OCI-LY7 (cell line): ENCODE measurements at regions not wholly inside any gene's neighbourhood (a gene's known extent, or its start where the extent isn't known, plus 50 kb on each side); places are given as distances from the start of the nearest gene placed in this dataset.

ENCODE experiments used
- BruUV-seq: library from RNA; stranded (reverse); fragments of 400-500 nt; replicated peaks from 2 replicates; lab custom pipeline; 2021; lab: Mats Ljungman, UMichigan
- CTCF ChIA-PET: fragments of 300-600 bp; sonication (Branson Sonifier 250); formaldehyde crosslinking; loops from one replicate; lab custom pipeline; 2022; ENCODE audit warnings: antibody characterized with exemption; ENCODE audit not compliant: unreplicated experiment; lab: Charles Lee
- POLR2A ChIA-PET: fragments of 300-600 bp; sonication (Branson Sonifier 250); formaldehyde crosslinking; loops from one replicate; lab custom pipeline; 2022; ENCODE audit warnings: antibody characterized with exemption; lab: Charles Lee
- DNase-seq: peaks from one replicate; pipeline ENCODE4 v3.0.0-alpha.2; 2015; ENCODE audit warnings: low spot score
- H2AFZ ChIP-seq: fragments of 200-600 bp; sonication (generic), shearing (Covaris generic); 2 replicates; pipeline ENCODE4 v1.6.1; 2014; ENCODE audit warnings: mild to moderate bottlenecking, antibody characterized with exemption, low read length, moderate library complexity
- H3K27ac ChIP-seq: fragments of 200-600 bp; sonication (generic); 2 replicates; pipeline ENCODE4 v1.5.1; 2014; ENCODE audit warnings: mixed run types, low read depth, mild to moderate bottlenecking, moderate library complexity, low read length, inconsistent platforms; ENCODE audit not compliant: poor library complexity, severe bottlenecking
- H3K36me3 ChIP-seq: fragments of 200-600 bp; sonication (generic); 2 replicates; pipeline ENCODE4 v1.6.1; 2014; ENCODE audit warnings: mild to moderate bottlenecking, antibody characterized with exemption, low read length, moderate library complexity, mixed read lengths; ENCODE audit not compliant: insufficient read depth
- H3K4me1 ChIP-seq: fragments of 200-600 bp; sonication (generic); 2 replicates; pipeline ENCODE4 v1.5.1; 2014; ENCODE audit warnings: mild to moderate bottlenecking, low read length; ENCODE audit not compliant: insufficient read depth, poor library complexity, severe bottlenecking
- H3K4me2 ChIP-seq: fragments of 200-600 bp; sonication (generic); 2 replicates; pipeline ENCODE4 v1.6.1; 2014; ENCODE audit warnings: mild to moderate bottlenecking, low read length
- H3K4me3 ChIP-seq: fragments of 200-600 bp; sonication (generic); 2 replicates; pipeline ENCODE4 v1.5.1; 2014; ENCODE audit warnings: mild to moderate bottlenecking, low read depth, low read length; ENCODE audit not compliant: poor library complexity, severe bottlenecking
- H3K79me2 ChIP-seq: fragments of 200-600 bp; sonication (generic); 2 replicates; pipeline ENCODE4 v1.6.1; 2016; ENCODE audit warnings: low read depth, mild to moderate bottlenecking, low read length, moderate library complexity, mixed read lengths; ENCODE audit not compliant: insufficient read depth
- H3K9me2 ChIP-seq: fragments of 200-600 bp; sonication (generic); 2 replicates; pipeline ENCODE4 v1.6.1; 2016; ENCODE audit warnings: mild to moderate bottlenecking, low read length, mixed read lengths; ENCODE audit not compliant: insufficient read depth
- H3K9me3 ChIP-seq: fragments of 200-600 bp; sonication (generic); 2 replicates; pipeline ENCODE4 v1.6.1; 2014; ENCODE audit warnings: mild to moderate bottlenecking, mixed run types, low read length, mixed read lengths
- H4K20me1 ChIP-seq: fragments of 200-600 bp; sonication (generic); 2 replicates; pipeline ENCODE4 v1.6.1; 2014; ENCODE audit warnings: mild to moderate bottlenecking, antibody characterized with exemption, low read length, moderate library complexity, mixed read lengths; ENCODE audit not compliant: insufficient read depth
- CTCF ChIP-seq: fragments of 200-600 bp; sonication (generic); conservative IDR thresholded peaks from 2 replicates; pipeline ENCODE4 v1.5.1; 2014; ENCODE audit warnings: mild to moderate bottlenecking, antibody characterized with exemption, low read length, moderate library complexity, mixed read lengths
- EZH2phosphoT487 ChIP-seq: fragments of 200-600 bp; sonication (generic); IDR thresholded peaks from 2 replicates; pipeline ENCODE4 v1.6.1; 2018; ENCODE audit warnings: low read depth, borderline replicate concordance, mild to moderate bottlenecking, mixed run types, antibody characterized with exemption, low read length, moderate library complexity, mixed read lengths
- intact Hi-C: fragments of 100-400 bp; cut with micrococcal nuclease; formaldehyde crosslinking; loops from one replicate; pipeline ENCODE4 v1.10.0; 2022; ENCODE audit not compliant: unreplicated experiment

DNA sequence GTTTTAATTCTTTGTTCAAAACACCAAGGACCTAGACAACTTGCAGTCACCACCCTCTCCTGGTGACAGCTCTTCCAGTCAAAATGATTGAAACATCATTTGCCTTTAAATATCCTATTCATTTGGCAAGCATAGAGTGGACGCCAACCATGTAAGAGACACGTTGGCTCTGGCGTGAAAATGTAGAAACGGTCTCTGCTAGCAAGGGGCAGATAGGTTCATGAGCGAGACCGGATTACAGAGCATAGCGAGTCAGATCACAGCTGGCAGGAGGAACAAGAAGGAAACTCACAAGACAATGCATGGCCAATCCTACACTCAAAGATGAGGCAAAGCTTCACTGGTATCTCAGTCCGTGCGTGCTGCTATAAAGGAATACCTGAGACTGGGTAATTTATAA is 759.5 kb downstream of the UQCRFS1 start:
- DNase-seq = no peak

DNA sequence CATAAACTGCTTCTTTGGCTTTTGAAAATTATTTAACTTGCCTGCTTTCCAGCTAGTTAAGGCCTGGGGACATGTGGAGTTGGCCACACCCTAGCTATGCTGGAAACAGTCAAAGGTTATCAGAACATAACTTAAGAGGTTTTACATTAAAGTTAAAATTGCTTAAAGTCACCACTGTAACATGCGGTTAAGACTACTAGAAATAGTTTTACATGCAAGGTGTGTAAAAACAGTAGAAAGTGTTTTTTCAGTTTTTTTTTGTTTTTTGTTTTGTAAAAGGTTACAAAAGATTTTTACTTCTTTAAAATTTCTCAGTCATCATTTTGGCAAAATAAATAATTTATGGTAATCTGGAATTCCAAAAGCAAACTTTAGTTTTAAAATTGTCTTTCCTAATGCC is 763.1 kb downstream of the UQCRFS1 start:
- ChIA-PET CTCF (no interaction called here), POLR2A (interaction anchor here (0.7 kb wide), 1 partner anchor 10 kb away, joined by 3 read pairs; no protein-coding TSS in a partner anchor)
- BruUV-seq = no TSS peak
- H3K4me1 ChIP-seq = no peaks in the 10 kb centered on the region
- intact Hi-C loops = no loop called here
- H3K4me2 ChIP-seq = no peak overlapping the region
- TF ChIP-seq CTCF (no peak), EZH2phosphoT487 (no peak)
- H3K9me3 ChIP-seq = no peaks in the 10 kb centered on the region
- no peaks in the 10 kb centered on the region for H3K36me3 ChIP-seq
- no peak overlapping the region for H2AFZ ChIP-seq
- DNase-seq = no peak
- H3K9me2 ChIP-seq = no peaks in the 10 kb centered on the region
- H3K27ac ChIP-seq = no peak overlapping the region
- no peak overlapping the region for H3K4me3 ChIP-seq
- no peaks in the 10 kb centered on the region for H3K79me2 ChIP-seq
- no peaks in the 10 kb centered on the region for H4K20me1 ChIP-seq

More for the DNA sequence above, 759.5 kb downstream of the UQCRFS1 start:
- intact Hi-C loops = no loop called here
- BruUV-seq = no TSS peak
- ChIA-PET CTCF (no interaction called here), POLR2A (no interaction called here)
- Histone ChIP-seq H3K4me3 (no peak overlapping the region), H3K36me3 (no peaks in the 10 kb centered on the region), H3K9me3 (no peaks in the 10 kb centered on the region), H3K27ac (no peak overlapping the region), H3K79me2 (no peaks in the 10 kb centered on the region), H4K20me1 (no peaks in the 10 kb centered on the region), H3K4me2 (no peak overlapping the region), H3K4me1 (no peaks in the 10 kb centered on the region), H3K9me2 (no peaks in the 10 kb centered on the region), H2AFZ (no peak overlapping the region)
- TF ChIP-seq EZH2phosphoT487 (no peak), CTCF (no peak)

- intact Hi-C loops = no loop called here
- no peak overlapping the region for H3K27ac ChIP-seq
- no peaks in the 10 kb centered on the region for H3K9me2 ChIP-seq
- no peak overlapping the region for H3K4me3 ChIP-seq
- H3K9me3 ChIP-seq = no peaks in the 10 kb centered on the region
- POLR2A ChIA-PET = interaction anchor here (1.3 kb wide), 1 partner anchor 10 kb away, joined by 3 read pairs; no protein-coding TSS in a partner anchor
- H3K79me2 ChIP-seq = no peaks in the 10 kb centered on the region
- DNase-seq = no peak
- BruUV-seq = no TSS peak
- H2AFZ ChIP-seq = no peak overlapping the region
- TF ChIP-seq EZH2phosphoT487 = no peak
- no peak for TF ChIP-seq CTCF
- peaks cover 10% of the 10 kb centered on the region for H3K4me1 ChIP-seq
- CTCF ChIA-PET = no interaction called here
- no peaks in the 10 kb centered on the region for H3K36me3 ChIP-seq
- no peak overlapping the region for H3K4me2 ChIP-seq
- H4K20me1 ChIP-seq = no peaks in the 10 kb centered on the region
Measured at GRCh38 chr19:28446511-28446910, 766.4 kb downstream of the UQCRFS1 start.
